ENCODE measurements at regions not wholly inside any gene's neighbourhood (a gene's known extent, or its start where the extent isn't known, plus 50 kb on each side); places are given as distances from the start of the nearest gene placed in this dataset.

DNA sequence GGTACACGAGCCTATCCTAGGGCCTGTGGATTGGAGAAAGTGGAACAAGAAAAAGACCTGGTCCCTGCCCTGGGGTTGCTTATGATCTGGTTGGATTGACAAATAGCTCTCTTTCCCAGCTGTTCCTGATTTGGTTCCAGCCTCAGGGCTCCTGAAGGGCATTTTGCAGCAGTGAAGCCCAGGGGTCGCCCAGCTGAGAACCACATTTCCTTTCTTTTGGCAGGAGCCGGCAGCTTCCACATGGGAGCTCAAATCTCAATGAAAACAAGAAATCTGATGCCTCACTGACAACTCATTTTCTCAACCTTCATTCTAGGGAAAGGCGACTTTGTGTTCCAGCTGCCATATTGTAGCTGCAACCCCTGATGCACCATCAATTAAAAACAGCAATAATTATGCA, 140.6 kb upstream of the CADM1 start:
- TF ChIP-seq POLR2A (IDR thresholded peaks at IDR 0.05; ENCODE audit: low read length) (no peak), GATA1 (IDR thresholded peaks at IDR 0.05; ENCODE audit: low read depth, low read length) (no peak)

All from erythroblast (primary cell).